ENCODE measurements at regions not wholly inside any gene's neighbourhood (a gene's known extent, or its start where the extent isn't known, plus 50 kb on each side); places are given as distances from the start of the nearest gene placed in this dataset. TPM values are rescaled to one million over a fixed set of nuclear protein-coding genes. Genes with fewer than 3 reads are reported as not detected.

DNA sequence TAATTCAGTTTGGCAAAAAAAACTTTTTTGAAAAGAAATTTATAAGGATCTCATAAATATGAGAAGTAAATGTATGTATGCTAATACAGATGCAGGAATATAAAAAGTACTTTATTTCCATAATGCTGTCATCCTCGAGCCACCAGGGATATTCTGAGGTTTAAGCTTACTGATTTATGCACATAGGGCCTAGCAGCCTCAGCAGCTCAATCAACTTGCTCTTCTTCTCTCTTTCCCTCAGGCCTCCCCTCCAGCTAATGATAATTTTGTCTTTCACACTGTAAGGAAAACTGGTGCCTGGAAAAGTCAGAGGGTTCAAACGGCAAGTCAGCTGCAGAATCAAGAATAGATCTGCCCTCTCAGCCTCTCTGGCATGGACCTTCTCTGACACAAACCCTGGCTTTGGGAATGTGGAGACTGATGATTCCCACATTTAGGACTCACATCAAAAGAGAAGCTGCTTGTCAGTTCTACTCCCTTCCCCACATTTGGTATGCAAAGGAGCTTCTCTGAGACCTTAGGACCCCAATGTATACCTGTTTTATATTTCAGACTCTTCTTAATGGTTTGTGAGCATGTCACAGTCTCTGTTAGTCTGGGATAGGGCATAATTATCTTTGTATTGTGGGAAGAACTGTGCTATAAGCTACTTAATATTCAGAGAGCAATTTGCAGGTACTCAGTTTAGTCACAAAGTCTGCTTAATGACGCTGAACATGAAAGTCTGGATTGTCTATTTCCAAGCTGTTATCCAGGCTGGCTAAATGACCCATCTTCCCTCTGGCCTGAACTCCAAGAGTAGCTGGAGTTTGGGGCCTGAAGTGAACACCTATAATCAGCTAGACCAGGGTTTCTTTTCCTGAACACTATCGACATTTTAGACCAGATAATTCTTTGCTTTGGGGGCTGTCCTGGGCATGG lies 52.1 kb upstream of the DIPK1A start:
- DNase-seq (ENCODE audit: low read depth in 2 of 3, low spot score in 2 of 3) = no peak

DNA sequence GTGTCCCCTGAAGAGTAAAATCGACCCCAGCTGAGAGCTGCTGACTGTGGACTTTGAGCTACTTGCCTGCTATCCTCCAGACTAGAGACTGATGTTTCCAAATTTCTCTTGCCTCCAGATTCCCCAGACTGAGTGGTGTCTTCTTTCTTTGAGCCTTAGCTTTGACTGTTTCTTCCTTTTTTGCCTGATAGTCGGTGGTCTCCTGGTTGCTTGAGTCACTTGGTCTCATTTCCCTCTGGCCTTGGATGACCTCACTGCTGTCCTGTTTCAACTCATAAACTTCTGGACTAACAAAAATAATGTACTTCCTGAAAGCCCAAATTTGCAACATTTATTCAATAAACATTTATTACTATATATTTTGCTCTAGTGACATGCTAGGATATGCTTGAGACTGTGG lies 52.9 kb upstream of the DIPK1A start:
- no peak for DNase-seq (ENCODE audit: low read depth in 2 of 3, low spot score in 2 of 3)

DNA sequence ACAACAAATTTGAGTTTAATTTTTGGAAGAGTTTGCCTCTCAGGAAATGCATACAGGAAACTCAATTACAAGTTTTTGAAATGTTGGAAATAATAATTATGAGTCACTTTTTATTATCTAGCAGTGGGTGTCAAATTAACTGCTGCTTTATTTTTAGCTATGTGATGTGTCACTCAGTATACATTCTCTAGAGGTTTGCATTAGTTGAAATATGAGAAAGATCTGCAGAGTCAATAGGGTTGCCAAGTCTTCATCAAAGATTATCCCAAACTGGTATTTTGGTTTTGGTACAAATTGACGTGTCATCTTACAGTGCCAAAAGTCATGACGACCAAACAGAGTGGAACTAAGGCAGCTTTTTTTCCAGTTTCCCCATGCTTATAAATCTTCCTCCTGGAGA lies 54.3 kb upstream of the DIPK1A start:
- DNase-seq (ENCODE audit: low read depth in 2 of 3, low spot score in 2 of 3) = no peak

DNA sequence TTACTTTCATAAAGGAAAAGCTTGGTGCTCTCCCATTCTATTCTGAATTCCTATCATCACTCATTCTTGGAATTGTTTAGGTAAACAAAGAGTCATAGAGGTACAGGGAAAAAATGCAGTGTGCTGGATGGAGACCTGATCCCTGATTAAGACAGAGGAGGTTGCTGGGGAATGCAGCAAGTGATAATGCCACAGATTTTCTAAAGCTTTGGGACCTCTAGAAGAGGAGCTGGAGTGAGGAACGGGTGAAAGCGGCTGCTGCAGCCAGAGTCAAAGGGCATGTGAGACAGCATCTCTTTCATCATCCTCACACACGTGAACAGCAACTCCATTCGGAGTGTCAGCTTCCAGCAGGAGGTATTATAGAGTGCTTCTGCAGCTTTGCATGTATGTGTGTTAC lies 54.9 kb upstream of the DIPK1A start:
- no peak for DNase-seq (ENCODE audit: low read depth in 2 of 3, low spot score in 2 of 3)

DNA sequence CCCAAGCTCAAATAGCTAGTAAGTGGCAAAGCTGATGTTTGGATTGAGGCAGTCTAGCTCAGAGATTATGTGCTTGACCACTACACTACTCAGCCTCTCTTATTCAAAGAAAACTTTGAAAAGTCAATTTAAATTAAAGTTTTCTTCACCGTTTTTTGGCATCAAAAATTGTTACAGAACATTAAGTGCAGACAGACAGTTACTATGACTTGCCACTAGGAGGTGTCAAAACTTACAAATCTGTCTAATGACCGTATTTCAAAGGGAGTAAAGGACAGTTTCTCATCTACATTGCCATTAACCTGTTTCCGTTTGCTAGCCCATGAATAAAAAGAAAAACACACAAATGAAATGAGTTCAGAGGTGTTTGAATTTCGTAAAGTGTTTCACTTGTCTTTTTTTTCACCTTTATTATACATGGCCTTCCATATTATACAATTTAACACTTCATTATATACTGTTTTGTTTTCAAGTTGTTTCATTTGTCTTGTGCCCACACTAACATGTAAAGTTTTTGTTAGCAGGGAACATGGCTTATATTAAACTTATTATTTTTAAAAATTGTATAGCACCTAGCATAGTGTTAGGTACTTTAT lies 57.4 kb upstream of the MTF2 start:
- peak in 2 of 3 donors; percentile 13 to 55 for DNase-seq (ENCODE audit: low read depth in 2 of 3, low spot score in 2 of 3)

DNA sequence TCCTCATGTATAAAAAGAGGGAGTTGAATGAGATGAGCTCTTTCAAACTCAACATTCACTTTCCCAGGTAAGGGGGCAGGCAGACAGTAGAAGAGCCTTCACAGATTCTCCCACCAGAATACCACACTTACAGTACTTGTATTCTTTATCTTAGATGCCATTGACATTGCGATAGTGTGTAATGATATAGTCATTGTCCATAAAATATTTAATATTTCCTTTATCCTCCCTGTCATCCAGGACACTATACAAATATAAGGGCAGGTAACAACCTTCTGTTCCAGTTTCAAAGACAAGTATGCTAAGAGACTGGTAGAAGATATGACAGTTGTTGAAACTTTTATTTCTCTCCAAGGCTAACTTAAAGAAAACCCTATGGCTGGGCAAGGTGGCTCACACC lies 56.5 kb upstream of the MTF2 start:
- no peak for DNase-seq (ENCODE audit: low read depth in 2 of 3, low spot score in 2 of 3)

DNA sequence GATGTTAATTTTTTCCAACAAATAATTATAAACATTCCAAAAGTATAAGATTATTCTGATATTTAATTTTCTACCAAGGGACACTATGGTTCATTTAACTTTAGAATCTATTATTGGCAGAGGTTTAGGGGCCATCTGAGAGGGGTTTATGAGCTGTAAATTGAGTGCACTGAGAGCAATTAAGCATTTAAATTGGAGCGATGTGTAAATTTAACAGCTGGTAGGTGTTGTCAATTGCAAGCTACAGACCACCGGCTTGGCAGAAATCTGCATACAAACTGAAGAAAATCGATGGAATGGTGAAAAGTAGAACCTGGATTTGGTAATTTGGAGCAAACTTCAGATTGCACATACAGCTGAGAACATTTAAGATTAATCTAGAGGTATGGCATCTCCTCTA lies 55.8 kb upstream of the MTF2 start:
- no peak for DNase-seq (ENCODE audit: low read depth in 2 of 3, low spot score in 2 of 3)

DNA sequence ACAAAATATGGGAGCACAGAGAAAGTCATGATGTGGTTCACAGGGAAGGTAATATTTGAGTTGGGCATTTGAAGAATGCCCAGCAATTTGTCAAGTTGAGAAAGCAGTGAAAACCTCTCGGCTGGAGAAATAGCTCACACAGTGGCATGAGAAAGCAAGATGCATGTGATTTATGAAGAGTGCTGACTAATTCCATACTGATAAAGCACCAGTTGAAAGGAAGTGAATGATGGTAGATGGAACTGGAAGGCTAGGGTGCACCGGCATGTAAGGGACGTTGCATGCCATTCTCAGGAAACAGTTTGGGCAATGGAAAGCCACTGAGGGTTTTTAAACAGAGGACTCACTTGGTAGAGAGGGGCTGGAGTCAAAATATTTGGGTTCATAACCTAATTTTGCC lies 53.5 kb upstream of the MTF2 start:
- DNase-seq (ENCODE audit: low read depth in 2 of 3, low spot score in 2 of 3) = peak in 1 of 3 donors; percentile 31

DNA sequence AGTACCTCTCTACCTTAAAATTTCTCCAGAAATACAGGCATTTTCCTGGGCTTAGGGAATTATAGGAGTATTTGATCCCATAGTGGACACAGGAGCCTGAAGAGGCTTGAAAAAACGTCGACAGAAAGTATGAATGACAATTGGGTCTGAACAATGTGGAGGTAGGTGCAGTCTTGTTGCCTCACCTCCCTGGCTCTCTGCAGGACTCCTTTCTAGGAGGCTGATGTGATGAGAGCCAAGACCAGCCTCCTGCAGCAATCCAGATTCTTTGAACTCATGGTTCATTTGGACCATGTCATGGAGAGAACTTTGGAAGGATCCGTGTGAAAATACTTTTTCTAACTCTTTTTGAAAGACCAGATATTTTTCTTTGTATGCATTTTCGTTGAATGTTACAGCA lies 50.5 kb upstream of the MTF2 start:
- no peak for DNase-seq (ENCODE audit: low read depth in 2 of 3, low spot score in 2 of 3)

Small RNA genes in the stretch of these regions (small RNA-seq; reads per million reads assigned to genes)
- gene RF00019 = not detected
- not detected for gene RN7SKP123

All from hematopoietic multipotent progenitor cell (in vitro differentiated cells).